SK-N-SH treated with all-trans-retinoic acid at 6 μM for 48 hours (cell line): ENCODE measurements at regions not wholly inside any gene's neighbourhood (a gene's known extent, or its start where the extent isn't known, plus 50 kb on each side); places are given as distances from the start of the nearest gene placed in this dataset.

Experiments
- ATAC-seq: fragments of 200-7000 bp; cut with Tn5 transposase; 3 replicates; pipeline ENCODE4 v1.9.1; 2020; ENCODE audit warnings: mild to moderate bottlenecking, moderate library complexity
- ARNTL ChIP-seq: fragments of 450-650 bp; formaldehyde crosslinking; IDR thresholded peaks from 2 replicates; pipeline ENCODE4 v1.5.0; 2020; ENCODE audit warnings: low read depth, mild to moderate bottlenecking, moderate library complexity, borderline replicate concordance
- BACH2 ChIP-seq: fragments of 250-450 bp; sonication (Bioruptor Pico); IDR thresholded peaks from 2 replicates; pipeline ENCODE4 v1.9.0; 2021; ENCODE audit warnings: mild to moderate bottlenecking, borderline replicate concordance
- CREB5 ChIP-seq: fragments of 250-450 bp; sonication (Bioruptor Pico); IDR thresholded peaks from 2 replicates; pipeline ENCODE4 v1.5.1; 2020; ENCODE audit warnings: low read depth, mild to moderate bottlenecking, moderate library complexity
- CSDC2 ChIP-seq: fragments of 250-450 bp; sonication (Bioruptor Pico); IDR thresholded peaks from 2 replicates; pipeline ENCODE4 v1.5.0; 2020; ENCODE audit warnings: mild to moderate bottlenecking, moderate library complexity
- ESRRG ChIP-seq: fragments of 250-450 bp; sonication (Bioruptor Pico); IDR thresholded peaks from 2 replicates; pipeline ENCODE4 v1.6.1; 2021; ENCODE audit warnings: mild to moderate bottlenecking
- GLIS3 ChIP-seq: fragments of 250-450 bp; sonication (Bioruptor Pico); IDR thresholded peaks from 2 replicates; pipeline ENCODE4 v1.5.0; 2020; ENCODE audit warnings: mild to moderate bottlenecking, moderate library complexity
- ISL1 ChIP-seq: fragments of 250-450 bp; sonication (Bioruptor Pico); IDR thresholded peaks from 2 replicates; pipeline ENCODE4 v2.1.2; 2022; ENCODE audit warnings: mild to moderate bottlenecking, moderate library complexity
- OSR1 ChIP-seq: fragments of 250-450 bp; sonication (Bioruptor Pico); IDR thresholded peaks from 2 replicates; pipeline ENCODE4 v1.8.0; 2022; ENCODE audit warnings: moderate library complexity, mild to moderate bottlenecking, inconsistent platforms
- RARB ChIP-seq: fragments of 250-450 bp; sonication (Bioruptor Pico); IDR thresholded peaks from 2 replicates; pipeline ENCODE4 v1.8.0; 2021; ENCODE audit warnings: mild to moderate bottlenecking, moderate library complexity
- SNAI2 ChIP-seq: fragments of 250-450 bp; sonication (Bioruptor Pico); IDR thresholded peaks from 2 replicates; pipeline ENCODE4 v1.5.0; 2020; ENCODE audit warnings: mild to moderate bottlenecking, moderate library complexity
- TCF4 ChIP-seq: fragments of 250-450 bp; sonication (Bioruptor Pico); IDR thresholded peaks from 2 replicates; pipeline ENCODE4 v1.8.0; 2021; ENCODE audit warnings: mild to moderate bottlenecking, moderate library complexity, borderline replicate concordance
- TOX ChIP-seq: fragments of 250-450 bp; sonication (Bioruptor Pico); IDR thresholded peaks from 2 replicates; pipeline ENCODE4 v1.8.0; 2021; ENCODE audit warnings: mild to moderate bottlenecking, moderate library complexity, borderline replicate concordance
- TSHZ2 ChIP-seq: fragments of 250-450 bp; sonication (Bioruptor Pico); IDR thresholded peaks from 2 replicates; pipeline ENCODE4 v1.5.0; 2020; ENCODE audit warnings: mild to moderate bottlenecking, moderate library complexity
- ZC3H10 ChIP-seq: fragments of 250-450 bp; sonication (Bioruptor Pico); IDR thresholded peaks from 2 replicates; pipeline ENCODE4 v1.5.1; 2021; ENCODE audit warnings: mild to moderate bottlenecking, moderate library complexity
- ZFP3 ChIP-seq: fragments of 250-450 bp; sonication (Bioruptor Pico); IDR thresholded peaks from 2 replicates; pipeline ENCODE4 v1.5.0; 2020; ENCODE audit warnings: mild to moderate bottlenecking, moderate library complexity
- ZFP30 ChIP-seq: fragments of 450-650 bp; formaldehyde crosslinking; IDR thresholded peaks from 2 replicates; pipeline ENCODE4 v1.5.0; 2022; ENCODE audit warnings: mild to moderate bottlenecking, moderate library complexity
- ZNF565 ChIP-seq: fragments of 450-650 bp; formaldehyde crosslinking; conservative IDR thresholded peaks from 2 replicates; pipeline ENCODE4 v1.5.0; 2020; ENCODE audit warnings: low read depth, mild to moderate bottlenecking, moderate library complexity
- ZNF70 ChIP-seq: fragments of 450-650 bp; formaldehyde crosslinking; IDR thresholded peaks from 2 replicates; pipeline ENCODE4 v1.5.0; 2020; ENCODE audit warnings: mild to moderate bottlenecking, moderate library complexity
- TF ChIP-seq, protein P1 (sequence below): fragments of 250-450 bp; sonication (Bioruptor Pico); IDR thresholded peaks from 2 replicates; pipeline ENCODE4 v1.5.1; 2021; ENCODE audit warnings: mild to moderate bottlenecking, moderate library complexity

DNA sequence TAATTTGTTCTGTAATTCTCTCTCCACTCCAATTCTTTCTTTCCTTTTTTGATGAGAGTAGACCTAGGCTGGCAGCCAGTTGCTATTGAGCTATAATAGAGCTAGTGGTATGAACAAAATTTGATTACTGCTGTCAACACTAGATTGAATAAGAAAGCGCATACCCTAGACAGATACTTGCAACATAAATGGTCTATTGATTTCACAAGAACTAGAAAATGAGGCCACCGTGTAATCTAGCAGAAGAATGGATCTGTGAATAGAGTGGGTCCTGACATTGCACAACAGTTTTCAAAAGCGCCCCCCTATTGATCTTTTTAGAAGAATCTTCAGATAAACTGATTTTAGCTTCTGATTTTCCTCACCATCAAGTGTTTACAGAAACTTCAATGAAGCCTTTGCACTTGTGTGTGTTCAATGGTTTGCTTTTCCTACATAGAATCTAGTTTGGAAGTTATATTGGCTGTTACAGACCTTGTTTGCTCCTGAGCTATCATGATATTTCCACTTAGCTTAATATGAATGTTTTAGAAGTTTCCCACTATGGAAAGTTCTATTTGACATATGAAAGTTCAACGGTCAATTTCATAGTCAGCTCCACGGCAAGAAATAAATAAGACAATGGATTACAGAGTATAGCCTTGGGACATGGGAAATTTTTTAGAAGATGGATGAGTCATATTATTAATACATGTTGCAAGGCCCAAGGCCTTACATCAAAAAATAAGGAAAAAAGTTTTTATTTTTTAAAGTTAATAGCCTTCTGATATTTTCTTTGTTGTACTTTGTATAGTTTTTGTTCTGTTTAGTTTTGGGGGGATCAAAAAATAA, 55.6 kb downstream of the UTRN start:
- TF ChIP-seq ZFP30 (no peak), RARB (no peak), ISL1 (CRISPR knock-in tag) (no peak), ESRRG (CRISPR knock-in tag) (no peak), CREB5 (no peak), ZC3H10 (no peak), TSHZ2 (CRISPR knock-in tag) (no peak), CSDC2 (CRISPR knock-in tag) (no peak), TOX (no peak), ZFP3 (no peak), ZNF565 (CRISPR knock-in tag) (no peak), ARNTL (CRISPR knock-in tag) (no peak), GLIS3 (CRISPR knock-in tag) (no peak), ZNF70 (CRISPR knock-in tag) (no peak)
- TF ChIP-seq, protein P1, sequence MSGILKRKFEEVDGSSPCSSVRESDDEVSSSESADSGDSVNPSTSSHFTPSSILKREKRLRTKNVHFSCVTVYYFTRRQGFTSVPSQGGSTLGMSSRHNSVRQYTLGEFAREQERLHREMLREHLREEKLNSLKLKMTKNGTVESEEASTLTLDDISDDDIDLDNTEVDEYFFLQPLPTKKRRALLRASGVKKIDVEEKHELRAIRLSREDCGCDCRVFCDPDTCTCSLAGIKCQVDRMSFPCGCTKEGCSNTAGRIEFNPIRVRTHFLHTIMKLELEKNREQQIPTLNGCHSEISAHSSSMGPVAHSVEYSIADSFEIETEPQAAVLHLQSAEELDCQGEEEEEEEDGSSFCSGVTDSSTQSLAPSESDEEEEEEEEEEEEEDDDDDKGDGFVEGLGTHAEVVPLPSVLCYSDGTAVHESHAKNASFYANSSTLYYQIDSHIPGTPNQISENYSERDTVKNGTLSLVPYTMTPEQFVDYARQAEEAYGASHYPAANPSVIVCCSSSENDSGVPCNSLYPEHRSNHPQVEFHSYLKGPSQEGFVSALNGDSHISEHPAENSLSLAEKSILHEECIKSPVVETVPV, result no peak
- TF ChIP-seq, all 23 proteins: peak for 0
- no peak; the same call in 2 of the 3 replicates for ATAC-seq

DNA sequence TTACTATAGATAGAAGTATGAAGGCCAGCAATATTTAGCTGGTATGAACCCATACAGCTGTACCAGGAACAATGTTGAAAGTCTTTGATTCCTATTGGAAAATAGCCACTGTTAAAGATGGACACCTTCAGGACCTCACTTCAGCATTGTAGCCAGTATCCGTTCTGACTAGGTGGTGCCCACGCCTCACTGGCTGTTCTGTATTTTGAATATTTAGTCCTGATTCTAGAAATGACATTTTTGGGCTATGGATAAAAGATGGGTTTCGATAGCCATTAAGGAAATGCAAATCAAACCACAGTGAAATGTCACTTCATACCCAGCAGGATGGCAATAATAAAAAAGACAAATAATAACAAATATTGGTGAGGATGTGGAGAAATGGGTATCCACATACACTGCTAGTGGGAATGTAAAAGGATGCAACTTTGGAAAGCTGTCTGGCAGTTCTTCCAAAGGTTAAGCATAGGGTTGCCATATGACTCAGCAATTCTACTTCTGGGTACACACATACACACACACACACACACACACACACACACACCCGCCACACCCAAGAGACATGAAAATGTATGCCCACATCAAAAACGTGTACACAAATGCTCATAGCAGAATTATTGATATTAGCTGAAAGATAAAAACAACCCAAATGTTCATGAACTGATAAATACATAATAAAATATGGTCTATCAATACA, 56.8 kb downstream of the UTRN start:
- TF ChIP-seq TCF4 (CRISPR knock-in tag), result no peak
- no peak for TF ChIP-seq OSR1 (CRISPR knock-in tag)
- TF ChIP-seq ZC3H10, result no peak
- TF ChIP-seq, protein P1, result no peak
- TF ChIP-seq TSHZ2 (CRISPR knock-in tag), result no peak
- TF ChIP-seq ESRRG (CRISPR knock-in tag), result no peak
- no peak for TF ChIP-seq BACH2 (CRISPR knock-in tag)
- no peak for TF ChIP-seq SNAI2 (CRISPR knock-in tag)
- TF ChIP-seq ARNTL (CRISPR knock-in tag), result no peak
- no peak for ATAC-seq
